ENCODE measurements at regions not wholly inside any gene's neighbourhood (a gene's known extent, or its start where the extent isn't known, plus 50 kb on each side); places are given as distances from the start of the nearest gene placed in this dataset.

GRCh38 chr20:52817511-52817910 lies 154.6 kb upstream of the TSHZ2 start:
- DNase-seq = no peak

DNA sequence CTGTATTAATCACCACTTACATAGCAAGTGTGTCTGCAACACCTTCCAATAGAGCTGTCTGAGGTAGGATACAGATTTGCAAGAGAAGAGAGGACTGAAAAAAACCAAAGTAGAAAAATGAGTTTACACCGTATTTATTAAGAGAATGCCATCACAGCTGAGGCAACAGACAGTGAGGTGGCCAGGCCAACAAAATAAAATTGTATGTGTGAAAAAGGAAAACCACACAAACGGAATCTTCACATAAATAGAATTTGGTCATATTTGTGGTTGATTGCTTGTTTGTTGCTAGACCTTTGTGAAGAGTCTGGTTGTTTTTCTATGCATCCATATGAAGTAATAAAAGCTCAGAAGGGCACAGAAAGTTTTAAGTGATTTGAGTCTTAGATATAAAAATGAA lies 157.8 kb upstream of the TSHZ2 start:
- no peak for DNase-seq

DNA sequence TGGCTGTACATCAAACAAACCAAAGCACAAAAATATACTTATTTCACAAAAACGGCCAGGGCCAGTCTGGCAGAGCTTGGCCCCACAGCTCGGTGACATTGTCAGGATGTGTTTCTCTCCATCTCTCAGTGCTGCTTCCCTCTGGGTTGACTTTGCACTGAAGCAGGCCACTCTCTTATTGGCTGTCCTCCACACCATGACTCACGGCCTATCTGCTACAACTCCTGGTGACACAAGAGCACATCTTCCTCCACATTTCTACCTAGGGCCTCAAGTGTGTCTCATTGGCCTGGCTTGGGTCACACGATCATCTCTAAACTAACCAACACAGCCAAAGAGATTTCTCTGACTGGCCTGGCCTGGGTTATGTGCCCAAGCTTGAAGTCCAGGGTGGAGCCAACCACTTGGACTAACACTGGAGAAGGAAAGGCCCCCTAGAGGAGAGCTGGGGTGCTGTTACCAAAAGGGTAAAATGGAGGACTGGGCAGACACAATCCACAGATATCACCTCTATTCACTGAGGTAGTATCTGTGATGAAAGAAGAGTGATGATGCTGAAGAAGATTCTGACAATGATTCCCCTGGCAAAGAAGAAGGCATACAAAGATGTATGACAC lies 159.8 kb upstream of the TSHZ2 start:
- DNase-seq = no peak

DNA sequence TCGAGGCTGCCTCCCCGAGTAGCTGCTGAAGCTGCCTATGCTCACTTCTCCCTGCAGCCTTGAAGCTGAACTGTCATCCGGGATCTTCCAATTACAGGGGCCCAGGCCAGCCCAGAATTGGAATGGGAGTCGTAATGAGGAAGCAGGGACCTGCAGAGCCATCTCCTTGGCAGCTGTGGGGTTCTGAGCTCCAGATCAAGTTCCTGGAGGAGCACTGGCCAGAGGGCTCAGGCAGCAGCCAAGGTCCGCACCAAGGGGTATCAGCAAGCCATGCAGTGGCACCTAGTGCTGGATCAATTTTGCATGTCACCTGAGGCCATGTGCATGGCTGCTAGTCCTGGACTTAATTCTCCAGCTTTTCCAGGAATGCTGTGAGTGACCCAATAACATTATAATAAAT lies 163.2 kb upstream of the TSHZ2 start:
- DNase-seq = no peak

- no peak for DNase-seq
These were observed 165.2 kb upstream of the TSHZ2 start for GRCh38 chr20:52806918-52807317.

DNA sequence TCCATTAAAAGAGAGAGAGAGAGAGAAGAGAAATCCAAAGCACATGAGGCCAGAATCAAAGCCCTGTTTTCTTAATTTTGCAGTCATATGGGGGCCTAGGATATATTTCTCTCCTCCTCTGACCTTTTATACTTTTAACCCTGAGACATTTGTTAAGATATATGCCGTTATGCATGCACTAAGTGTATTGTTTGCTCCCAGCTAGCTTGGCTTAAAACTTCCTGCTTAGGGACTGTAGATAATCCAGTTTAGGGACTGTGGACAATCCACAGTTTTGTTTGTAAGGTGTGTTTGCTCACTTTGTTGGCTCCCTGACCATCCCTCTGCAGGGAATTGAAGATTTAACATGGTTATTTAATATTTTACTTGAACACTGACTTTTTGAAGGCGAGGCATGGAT lies 166.3 kb upstream of the TSHZ2 start:
- DNase-seq = no peak

GRCh38 chr20:52805296-52805571 lies 166.9 kb upstream of the TSHZ2 start:
- no peak for DNase-seq

DNA sequence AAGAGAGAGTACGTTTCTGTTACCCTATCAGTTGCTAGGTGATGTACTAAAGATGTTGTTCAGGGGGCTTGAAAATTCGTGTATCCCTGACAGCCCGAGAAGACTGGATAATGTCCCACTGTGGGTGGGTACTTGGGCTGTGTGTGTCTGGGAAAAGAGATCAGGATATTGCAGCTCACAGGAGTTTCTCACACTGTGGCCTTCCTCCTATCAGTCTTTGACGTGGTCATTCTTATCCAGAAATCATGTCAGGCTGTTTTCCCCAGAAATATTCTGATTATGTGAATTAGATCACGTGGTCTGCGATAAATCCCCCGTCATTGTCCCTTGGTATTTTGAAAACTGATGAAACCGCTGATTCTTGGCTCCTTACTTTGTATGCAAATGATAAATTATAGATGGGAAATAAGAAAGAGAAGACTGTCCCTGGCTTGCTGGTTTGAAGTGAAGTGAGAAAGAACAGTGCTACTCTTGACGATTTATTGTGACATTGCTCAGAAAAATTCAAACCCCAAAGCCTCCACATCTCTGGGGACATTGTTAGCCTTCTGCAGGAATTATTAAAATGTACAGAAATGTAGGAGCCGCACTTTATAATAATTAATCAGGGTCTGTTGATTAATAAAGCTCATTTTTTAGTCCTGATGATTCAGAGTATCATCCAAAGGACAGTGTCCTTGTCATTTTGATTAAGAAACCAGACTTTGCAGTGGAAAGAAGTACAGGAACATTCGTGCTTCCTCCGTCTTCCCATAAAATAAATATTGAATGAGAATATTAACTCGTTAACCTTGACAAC lies 167.5 kb upstream of the TSHZ2 start:
- no peak for DNase-seq

DNA sequence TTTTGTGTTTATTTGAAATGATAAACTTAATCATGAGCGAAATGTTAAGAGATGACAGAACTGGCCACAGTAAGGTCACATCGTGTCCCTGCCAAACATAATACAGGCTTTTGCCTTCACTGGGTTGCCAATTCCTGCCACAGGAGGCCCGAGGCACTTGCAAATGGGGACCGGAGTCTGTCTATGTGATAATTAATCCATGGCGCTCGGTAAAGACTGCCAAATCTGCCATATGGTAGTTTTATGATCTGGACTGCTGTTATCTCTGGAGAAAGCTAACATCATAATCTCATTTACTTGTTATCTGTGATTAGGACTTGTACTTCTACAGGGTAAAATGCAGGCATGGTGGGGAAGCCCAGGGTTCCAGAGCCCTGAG lies 170.5 kb upstream of the TSHZ2 start:
- no peak for DNase-seq

DNA sequence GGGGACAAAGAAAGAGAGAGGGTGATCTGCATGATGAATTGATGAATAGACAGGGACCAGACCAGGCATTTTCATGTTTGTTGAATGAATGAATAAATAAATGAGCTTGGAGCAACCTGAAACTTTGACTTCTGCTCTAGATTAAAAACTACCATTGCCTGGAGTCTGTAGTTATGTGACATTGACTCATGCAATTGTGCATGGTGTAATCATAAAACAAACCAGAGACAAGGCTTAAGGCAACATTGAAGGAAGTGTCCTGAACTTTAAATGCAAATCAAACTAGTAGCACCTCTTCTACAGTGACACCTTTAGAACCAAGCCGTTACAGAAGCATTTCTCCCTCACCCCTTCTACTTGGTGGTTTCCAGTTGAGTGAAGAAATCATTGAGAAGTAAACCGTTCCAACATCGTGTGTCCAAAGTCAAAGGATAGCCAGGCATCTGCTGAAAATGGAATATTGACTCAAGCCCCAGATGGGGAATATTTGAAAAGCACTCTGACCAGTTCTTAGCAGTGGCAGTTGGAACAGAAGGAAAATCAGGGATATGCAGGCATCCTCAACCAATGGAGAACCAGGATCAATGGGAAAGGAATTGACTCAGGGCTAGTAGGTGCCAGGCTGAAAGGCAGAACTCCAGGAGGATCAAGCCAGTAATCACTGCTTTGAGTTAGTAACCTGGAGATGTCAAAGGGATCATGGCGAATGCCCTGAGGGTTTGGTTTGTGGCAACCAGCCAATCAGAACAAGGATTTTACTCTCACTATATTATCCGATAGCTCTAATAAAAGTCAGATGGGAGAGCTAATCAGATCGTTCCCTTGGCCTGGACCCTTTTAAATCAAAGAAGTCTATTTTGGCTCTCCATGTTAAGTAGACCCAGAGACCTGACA lies 171.2 kb upstream of the TSHZ2 start:
- DNase-seq = no peak

GRCh38 chr20:52799130-52799529 lies 173.0 kb upstream of the TSHZ2 start:
- no peak for DNase-seq

- DNase-seq = no peak
These were observed 174.0 kb upstream of the TSHZ2 start for GRCh38 chr20:52798124-52798523.

GRCh38 chr20:52794853-52795252 lies 177.3 kb upstream of the TSHZ2 start:
- DNase-seq = no peak

- DNase-seq = no peak
These were observed 178.7 kb upstream of the TSHZ2 start for GRCh38 chr20:52793339-52793963.

- no peak for DNase-seq
These were observed 181.1 kb upstream of the TSHZ2 start for GRCh38 chr20:52791091-52791490.

GRCh38 chr20:52789716-52790115 lies 182.4 kb upstream of the TSHZ2 start:
- DNase-seq = no peak

GRCh38 chr20:52787962-52788361 lies 184.2 kb upstream of the TSHZ2 start:
- DNase-seq = no peak

GRCh38 chr20:52787216-52787615 lies 184.9 kb upstream of the TSHZ2 start:
- no peak for DNase-seq

- no peak for DNase-seq
These were observed 186.5 kb upstream of the TSHZ2 start for GRCh38 chr20:52785679-52786078.

GRCh38 chr20:52783769-52784168 lies 188.4 kb upstream of the TSHZ2 start:
- DNase-seq = no peak

- DNase-seq = no peak
These were observed 191.7 kb upstream of the TSHZ2 start for GRCh38 chr20:52780462-52780861.

GRCh38 chr20:52779125-52779524 lies 193.0 kb upstream of the TSHZ2 start:
- no peak for DNase-seq

DNA sequence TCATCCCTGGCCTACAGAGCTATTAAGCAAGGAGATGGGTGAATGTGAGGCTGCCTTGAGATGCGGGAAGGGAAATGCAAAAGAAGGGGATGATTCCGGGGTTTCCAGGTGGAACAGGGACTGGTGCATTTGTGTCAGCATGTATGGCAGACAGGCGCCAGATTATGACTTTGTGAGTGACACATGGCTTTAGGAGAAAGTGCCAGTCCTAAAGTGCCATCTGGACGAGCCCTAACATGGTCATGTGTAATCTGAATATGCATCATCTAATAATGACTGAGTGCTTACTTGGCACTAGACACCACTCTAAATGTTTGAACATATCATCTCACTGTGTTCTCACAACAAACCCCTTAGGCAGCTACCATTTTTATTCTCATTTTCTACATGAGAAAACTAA lies 195.0 kb upstream of the TSHZ2 start:
- no peak for DNase-seq

- DNase-seq = no peak
These were observed 196.4 kb upstream of the TSHZ2 start for GRCh38 chr20:52775786-52776185.

All from activated T-cell treated with anti-CD3 and anti-CD28 coated beads, Interleukin-2, amount 50 U/mL, for 1 hour (primary cell).